ENCODE measurements at regions not wholly inside any gene's neighbourhood (a gene's known extent, or its start where the extent isn't known, plus 50 kb on each side); places are given as distances from the start of the nearest gene placed in this dataset.

DNA sequence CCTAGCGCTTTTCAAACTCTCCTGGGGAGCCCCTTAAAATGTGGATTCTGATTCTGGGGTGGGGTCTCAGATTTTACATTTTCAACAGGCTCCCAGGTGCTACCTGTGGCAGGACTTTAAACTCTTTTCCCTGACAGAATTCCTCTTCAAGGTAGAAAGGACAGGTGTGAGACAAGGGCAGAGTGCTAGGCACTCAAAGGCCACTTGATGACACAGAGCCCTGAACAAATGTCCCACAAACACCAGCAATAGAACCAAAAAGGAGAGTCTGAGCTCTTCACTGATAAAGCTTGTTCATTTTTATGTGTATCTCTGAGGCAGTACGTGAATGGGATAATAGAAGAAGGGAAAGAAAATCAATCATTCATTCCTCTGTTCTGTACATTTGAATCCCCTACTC is 77.7 kb upstream of the PELI1 start:
- no peak for DNase-seq (ENCODE audit: low spot score)

DNA sequence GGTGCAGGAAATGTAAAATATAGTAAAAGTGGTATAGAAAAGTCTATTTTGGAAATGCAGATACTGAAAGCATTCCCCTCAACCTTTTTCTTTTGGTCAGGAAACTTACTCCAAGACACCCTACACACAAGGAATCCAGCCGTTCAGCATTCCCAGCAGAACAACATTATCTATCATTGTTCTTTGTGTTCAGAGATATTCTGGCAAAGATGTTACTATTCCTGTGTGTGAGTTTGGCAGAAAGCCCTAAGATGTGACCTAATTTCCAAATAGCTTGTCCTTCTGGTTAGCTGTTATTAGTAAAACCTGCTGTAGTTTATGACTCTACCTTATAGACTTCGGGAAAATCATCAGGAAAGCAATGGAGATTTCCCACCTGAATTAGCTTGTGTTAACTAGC is 78.1 kb upstream of the PELI1 start:
- no peak for DNase-seq (ENCODE audit: low spot score)

- no peak for DNase-seq (ENCODE audit: low spot score)
Observed at GRCh38 chr2:64223055-64223454, 78.8 kb upstream of the PELI1 start.

GRCh38 chr2:64225491-64225890 is 81.3 kb upstream of the PELI1 start:
- DNase-seq (ENCODE audit: low spot score): no peak

GRCh38 chr2:64226611-64227010 is 82.4 kb upstream of the PELI1 start:
- no peak for DNase-seq (ENCODE audit: low spot score)

- no peak for DNase-seq (ENCODE audit: low spot score)
Observed at GRCh38 chr2:64227603-64228125, 83.4 kb upstream of the PELI1 start.

DNA sequence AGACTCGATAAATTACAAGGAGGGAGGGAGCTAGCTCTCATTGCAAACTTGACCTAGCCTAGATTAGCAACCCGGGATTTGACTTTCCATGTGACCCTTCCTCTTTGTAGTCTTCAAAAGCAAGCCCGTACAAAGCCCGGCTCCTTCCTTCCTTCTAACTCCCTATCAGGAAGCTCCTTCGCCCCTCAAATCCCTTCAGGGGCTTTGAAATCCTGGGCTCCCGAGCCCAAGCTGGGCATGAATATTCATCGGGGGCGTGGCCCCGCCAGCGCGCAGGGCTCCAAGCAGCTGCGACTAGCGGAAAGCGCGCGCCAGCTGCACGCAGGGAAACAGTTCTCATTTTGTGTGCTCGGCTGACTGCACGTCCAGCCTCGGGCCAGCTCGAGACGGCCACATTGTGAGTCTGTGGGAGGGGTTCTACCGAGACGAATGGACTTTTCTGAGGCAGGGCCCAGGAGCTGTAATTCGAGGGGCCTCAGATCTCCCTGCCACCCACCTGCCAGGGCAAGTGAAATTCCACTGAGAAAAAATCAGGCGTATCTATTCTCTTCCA is 84.0 kb upstream of the PELI1 start:
- peak; percentile 57 for DNase-seq (ENCODE audit: low spot score)

DNA sequence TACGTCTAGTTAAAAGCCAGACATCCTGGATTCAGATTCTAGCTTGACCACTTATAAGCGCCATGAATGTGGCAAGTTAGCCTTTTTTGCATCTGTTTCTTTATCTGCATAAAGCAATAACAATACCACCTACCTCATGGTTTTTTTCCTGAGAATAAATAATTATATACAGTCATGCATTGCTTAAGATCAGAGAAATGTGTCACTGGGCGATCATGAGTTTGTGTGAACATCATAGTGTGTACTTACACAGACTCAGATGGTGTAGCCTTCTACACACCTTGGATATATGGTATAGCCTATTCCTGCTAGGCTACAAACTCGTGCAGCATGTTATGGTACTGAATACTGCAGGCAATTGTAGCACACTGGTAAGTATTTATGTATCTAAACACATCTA is 84.7 kb upstream of the PELI1 start:
- no peak for DNase-seq (ENCODE audit: low spot score)

DNA sequence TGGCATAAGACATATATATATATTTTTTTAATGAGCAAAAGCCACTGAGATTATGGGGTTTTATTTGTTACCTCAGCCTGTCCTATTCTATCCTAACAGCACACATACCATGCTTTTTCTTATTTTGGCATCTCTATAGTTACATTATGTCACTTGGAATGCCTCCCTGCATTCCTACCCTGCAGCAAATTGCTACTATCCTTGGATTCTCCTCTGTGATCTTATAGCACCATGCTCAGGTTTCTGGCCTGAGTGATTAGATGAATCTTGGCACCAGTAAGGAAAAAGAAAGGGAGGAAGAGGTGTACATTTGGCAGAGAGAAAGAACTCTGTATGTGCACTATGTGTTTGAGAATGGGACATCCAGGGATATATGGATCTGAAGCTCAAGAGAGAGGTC is 86.3 kb upstream of the PELI1 start:
- no peak for DNase-seq (ENCODE audit: low spot score)

DNA sequence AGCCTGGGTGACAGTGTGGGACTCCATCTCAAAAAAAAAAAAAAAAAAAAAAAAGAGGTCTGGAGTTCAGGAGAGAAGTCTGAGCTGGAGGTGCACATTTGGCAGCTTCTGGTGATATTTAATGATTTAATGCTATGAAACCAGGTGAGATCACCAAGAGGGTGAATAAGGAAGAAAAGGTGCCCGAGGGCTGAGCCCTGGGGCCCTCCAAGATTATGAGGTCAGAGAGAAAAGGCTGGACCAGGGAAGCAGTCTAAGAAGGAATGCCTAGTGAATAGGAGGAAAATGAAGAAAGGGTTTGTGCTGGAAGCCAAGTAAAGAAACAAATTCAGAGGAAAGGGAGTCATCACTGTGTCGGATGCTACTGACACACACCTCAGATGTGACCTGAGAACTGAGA is 88.0 kb upstream of the PELI1 start:
- no peak for DNase-seq (ENCODE audit: low spot score)

- no peak for DNase-seq (ENCODE audit: low spot score)
Observed at GRCh38 chr2:64233376-64233922, 89.2 kb upstream of the PELI1 start.

DNA sequence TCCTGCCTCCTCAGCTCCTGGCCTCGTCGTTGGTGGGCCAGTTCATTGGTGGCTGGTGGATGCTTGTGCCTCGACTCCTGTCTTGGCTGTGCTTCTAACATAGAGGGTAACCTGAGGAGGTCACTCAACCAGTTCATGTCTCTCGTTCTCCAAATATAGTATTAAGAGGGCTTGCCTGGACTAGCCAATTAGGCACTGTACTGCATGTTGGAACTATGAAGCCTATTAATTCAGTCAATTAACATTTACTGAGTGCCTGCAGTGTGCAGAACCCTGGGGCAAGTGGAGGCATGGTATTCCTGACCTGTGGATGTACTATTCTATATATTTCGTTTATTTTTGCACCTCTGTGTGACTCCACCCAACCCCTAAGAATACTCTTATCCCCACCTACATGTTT is 89.9 kb upstream of the PELI1 start:
- no peak for DNase-seq (ENCODE audit: low spot score)

- no peak for DNase-seq (ENCODE audit: low spot score)
Observed at GRCh38 chr2:64234785-64235184, 90.6 kb upstream of the PELI1 start.

- DNase-seq (ENCODE audit: low spot score): no peak
Observed at GRCh38 chr2:64237266-64237665, 93.0 kb upstream of the PELI1 start.

DNA sequence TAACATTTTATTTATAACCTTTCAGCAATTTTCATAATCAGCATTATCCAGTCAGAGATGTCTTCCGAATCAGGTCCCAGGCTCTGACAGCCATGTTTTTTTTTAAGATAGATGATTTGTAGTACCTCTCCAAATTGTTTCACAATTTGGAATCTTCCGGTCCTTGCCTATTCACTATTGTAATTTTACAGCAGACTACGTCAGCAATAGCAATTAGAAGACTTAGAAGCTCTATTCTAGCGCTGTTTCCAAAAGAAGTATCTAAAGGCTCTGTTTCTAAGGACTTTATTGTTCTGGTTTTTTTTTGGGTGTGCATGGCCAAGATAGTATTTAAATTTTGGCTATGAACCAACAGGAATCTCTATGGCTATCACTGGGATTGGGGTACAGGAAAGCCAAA is 94.6 kb upstream of the PELI1 start:
- no peak for DNase-seq (ENCODE audit: low spot score)

GRCh38 chr2:64243081-64244036 is 99.1 kb upstream of the PELI1 start:
- DNase-seq (ENCODE audit: low spot score): no peak

DNA sequence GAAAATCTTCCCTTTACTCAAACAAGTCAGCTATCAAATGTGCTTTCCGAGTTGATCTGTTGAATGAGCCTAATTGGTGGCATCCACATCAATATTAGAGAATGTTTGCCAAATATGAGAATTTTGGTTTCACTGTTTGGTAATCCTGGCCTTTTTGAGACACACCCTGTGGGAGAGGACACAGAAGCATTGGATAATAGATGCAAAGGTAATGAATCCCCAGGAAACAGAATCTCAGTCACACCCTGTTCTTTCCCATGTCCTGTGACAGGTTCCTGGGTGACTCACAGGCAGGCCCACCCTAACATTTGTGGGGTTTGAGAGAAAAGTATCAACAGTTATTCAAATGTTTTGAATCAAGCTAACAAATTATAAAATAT is 99.8 kb upstream of the PELI1 start:
- no peak for DNase-seq (ENCODE audit: low spot score)

- DNase-seq (ENCODE audit: low spot score): no peak
Observed at GRCh38 chr2:64245631-64246030, 101.4 kb upstream of the PELI1 start.

DNA sequence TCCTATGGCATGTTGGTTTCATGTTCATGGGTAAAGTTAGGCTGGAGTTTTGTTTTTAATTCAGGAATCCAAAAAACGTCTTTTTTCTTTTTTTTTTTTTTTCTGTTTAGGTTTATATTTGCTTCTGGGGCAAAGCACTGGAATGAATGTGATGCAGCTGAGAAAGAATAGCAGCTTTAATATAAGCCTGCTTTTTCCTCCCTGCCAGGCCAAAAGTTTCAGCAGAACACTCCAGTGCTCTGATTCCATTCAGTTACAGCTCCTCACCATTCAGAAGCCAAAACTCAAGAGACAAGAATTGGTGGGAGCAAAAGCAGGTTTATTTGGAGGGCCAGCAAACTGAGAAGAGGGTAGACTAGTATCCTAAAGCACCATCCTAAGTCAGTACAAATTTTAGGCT is 102.7 kb upstream of the PELI1 start:
- no peak for DNase-seq (ENCODE audit: low spot score)

DNA sequence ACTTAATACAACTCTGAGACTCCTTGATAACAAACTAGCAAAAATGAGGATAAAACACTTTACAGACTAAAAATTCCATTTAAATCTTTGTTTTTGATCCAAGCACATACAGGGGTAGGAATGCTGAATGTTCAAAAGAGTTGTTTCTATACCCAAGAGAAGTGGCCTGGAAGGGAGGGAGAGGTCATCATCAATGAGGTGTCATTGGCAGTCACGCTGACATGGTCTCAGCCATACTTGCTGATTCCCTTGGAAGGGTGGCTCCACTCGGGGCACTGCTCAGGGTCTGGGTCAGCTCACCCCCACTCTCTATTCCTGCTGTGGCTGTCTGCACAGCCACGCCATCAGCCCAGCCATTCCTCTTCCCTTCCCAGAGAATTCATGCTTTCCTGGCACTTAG is 105.2 kb upstream of the PELI1 start:
- DNase-seq (ENCODE audit: low spot score): no peak

GRCh38 chr2:64250063-64250462 is 105.8 kb upstream of the PELI1 start:
- no peak for DNase-seq (ENCODE audit: low spot score)

DNA sequence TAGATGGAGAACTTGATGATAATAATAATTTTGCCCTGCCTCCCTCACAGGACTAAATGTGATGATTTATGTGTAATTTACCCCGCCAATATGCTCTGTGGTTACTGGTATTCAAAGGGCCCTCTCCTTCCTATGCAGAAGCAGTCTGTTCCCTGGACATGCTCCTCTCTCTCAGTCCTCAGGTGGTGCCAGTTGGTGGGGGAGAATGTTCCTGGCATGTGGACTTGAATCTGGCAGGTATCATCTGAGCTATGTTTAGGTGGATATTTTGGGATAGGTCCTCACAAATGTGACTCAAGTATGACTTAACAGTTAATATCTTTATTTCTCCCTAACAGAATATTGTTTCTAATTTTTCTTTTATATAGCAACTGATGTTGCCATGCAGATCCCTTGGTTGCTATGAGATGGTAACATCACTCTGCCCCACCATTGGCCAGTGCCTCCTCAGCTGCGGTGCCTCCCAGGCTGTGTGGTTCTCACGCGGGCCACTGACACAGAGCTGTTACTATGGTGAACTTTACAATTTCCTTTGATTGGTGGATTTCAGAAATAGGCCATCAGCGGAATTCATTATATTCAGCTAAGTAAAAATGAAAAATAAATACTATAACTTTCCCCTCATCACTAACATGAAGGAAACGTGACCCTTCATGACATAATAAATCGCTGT is 106.7 kb upstream of the PELI1 start:
- DNase-seq (ENCODE audit: low spot score): no peak
